GM21529 (cell line): ENCODE measurements at regions not wholly inside any gene's neighbourhood (a gene's known extent, or its start where the extent isn't known, plus 50 kb on each side); places are given as distances from the start of the nearest gene placed in this dataset.

ENCODE experiments used
- ATAC-seq: cut with Tn5 transposase; IDR thresholded peaks from one replicate; pipeline ENCODE4 v1.9.1; 2021; ENCODE audit not compliant: unreplicated experiment

DNA sequence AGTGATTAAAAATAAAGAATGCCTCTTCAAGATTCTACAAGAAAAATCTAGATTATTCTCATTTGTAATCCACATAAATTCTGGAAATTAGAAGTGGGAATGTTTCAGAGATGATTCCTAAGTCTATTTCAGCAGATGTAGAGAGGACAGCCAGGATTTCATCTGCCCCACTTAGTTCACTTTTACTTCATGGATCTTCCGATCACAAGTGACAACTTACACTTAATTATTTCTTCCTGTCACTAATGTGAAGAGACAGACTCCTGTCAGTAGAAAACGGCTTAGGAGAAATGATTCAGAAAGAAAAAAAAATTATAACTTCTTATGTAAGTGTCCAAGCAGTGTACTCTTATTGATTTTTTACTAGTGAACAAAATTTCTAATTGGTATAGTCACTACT is 368.2 kb upstream of the SMIM30 start:
- no peak for ATAC-seq

DNA sequence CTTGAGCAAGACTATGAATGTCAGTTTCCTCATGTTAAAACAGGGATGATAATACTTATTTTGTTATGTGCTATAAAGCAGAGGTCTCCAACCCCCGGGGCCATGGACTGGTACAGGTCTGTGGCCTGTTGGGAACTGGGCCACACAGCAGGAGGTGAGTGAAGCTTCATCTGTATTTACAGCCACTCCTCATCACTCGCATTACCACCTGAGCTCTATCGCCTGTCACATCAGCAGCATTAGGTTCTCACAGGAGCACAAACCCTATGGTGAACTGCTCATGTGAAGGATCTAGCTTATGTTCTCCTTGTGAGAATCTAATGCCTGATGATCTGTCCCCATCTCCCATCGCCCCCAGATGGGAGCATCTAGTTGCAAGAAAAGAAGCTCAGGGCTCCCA is 365.3 kb upstream of the SMIM30 start:
- no peak for ATAC-seq

DNA sequence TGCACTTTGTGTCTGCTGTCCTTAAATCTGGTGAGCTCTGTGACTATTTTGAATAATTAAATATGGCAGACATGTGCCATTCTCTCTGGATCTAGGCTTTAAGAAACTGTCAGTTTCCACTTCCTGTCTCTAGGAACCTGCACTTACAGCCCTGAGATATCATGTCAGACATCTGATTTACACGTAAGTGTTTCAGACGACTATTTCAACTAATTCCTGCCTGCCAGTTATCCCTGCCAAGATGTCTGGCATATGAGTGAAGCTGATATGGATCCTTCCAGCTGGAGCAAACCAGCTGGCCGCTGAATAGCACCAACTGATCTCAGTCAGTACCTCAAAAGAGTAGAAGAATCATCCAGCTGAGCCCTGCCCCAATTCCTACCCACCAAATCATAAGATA is 362.2 kb upstream of the SMIM30 start:
- ATAC-seq, result no peak

DNA sequence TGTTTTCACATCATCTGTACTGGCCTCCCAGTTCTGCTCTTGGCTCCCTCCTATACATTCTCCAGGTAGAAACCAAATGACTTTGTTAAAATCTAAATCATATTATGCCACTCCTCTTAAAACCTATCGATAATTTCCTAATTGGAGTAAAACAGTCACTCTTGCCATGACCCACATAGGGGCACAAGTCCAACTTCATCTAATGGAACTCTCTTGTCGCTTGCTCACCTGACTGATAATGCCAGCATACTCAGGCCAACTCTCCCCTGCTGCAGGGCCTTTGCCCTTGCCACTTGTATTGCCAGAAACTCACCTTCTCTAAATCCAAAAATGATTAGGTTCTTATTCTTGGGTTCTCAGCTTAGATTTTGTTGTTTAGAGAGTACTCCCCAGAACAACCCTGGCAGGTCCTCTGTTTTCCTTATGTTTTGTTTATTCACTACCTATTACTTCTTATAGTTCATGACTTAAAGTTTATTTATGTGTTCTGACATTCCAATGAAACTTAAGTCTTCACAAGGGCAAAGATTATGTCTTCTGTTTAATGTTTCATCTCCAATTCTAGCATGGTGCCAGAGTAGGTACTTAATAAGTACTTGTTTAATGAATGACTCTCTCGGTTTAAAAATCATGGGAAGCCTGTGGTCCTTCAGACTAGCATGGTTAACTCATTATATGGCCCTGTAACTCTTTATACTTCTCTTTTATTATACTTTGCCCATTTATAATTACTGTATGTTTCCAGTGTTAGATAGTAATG is 345.9 kb upstream of the SMIM30 start:
- no peak for ATAC-seq

DNA sequence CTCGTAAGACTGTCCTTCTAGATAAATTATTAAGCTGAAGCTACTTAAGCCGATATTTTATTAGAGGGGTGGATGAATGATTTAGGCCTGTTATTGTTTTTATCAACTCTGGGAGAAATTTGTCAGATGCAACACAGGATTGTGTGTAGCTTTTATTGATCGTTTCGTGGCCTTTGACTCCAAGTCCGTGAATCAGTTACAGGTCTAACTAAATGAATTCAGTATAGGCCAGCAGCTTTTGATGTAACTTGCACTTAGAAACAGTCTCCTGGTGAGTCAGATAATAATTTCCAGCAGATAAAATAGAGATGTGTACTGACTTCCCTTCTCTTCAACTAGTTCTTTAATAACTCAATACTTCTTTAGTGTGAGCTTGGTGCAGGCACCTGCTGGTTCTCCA is 341.7 kb upstream of the SMIM30 start:
- no peak for ATAC-seq

DNA sequence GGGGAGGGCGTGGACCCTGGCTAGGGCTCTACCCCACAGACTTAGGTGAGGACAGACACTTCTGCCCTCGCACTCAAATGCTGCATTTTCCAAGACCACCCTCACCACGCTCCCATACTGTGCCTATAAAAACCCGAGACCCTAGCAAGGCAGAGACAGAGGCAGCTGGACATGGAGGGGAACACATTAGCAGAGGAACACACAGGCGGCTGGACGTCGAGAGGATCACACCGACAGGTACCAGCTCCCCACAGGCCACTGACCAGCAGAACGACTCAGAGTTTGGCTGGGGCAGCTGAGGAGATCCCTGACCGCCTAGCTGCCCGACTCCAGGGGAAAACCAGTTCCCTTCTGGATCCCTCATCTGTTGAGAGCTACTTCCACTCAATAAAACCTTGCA is 338.2 kb upstream of the SMIM30 start:
- no peak for ATAC-seq

DNA sequence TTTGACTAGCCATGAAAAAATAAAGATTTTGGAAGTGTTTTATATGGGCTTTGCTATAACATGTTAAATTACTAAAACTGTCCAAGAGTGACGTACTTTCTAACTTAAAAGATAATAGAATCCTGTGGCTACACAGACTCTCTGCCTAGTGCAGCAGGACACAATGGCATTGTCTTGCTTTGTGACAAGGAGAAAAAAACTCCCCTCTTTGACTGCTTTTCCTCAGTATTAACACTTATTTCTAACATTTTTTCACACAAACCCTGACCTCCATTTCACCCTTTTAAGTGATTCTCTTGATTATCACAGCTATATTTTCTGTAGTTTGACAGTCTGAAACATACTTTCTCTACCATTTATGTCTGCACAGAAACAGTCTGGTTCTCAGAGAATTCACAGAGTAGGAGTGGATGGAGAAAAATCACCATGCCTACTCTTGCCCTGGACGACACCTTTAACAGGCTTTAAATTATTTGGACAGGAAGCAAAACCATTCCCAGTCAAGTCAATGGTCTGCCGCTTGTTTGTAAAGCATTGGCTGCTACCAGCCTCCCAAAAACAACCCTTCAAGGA is 336.3 kb upstream of the SMIM30 start:
- ATAC-seq, result no peak

DNA sequence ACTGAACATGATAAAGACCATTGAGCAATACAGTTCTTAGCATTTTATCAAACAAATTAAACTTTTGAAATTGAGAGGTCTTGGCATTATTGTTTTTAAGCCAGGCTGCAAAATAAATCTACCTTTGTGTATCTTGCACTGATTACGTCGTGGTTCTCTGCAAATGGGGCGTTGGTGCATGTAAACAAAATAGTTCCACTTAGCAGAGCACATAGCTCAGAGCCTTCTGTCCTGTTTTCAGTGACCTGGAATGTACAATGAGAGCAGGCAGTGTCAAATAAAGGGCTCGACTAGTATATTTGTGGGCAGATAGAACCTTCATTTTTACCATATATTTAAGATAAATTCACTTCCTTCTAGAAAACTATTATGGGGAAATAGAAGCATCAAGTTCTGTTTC is 333.9 kb upstream of the SMIM30 start:
- no peak for ATAC-seq

DNA sequence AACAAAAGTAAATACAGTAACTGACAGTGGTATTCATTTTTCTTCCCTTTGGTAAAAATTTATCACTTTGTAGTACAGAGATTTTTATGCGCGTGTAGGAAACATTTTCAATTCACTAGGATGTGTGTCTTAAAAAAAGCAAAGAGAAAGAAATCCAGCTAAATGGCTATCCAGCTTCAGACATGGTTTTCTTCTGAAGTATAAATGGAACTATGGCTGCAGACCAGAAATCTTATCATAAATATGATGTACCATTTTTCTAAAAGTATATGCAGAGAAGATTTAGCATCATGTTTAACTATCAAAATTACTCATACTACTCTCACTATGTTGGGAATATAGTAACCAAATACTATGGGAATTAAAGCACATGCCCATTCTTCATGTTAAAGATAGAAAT is 328.4 kb upstream of the SMIM30 start:
- ATAC-seq, result no peak

DNA sequence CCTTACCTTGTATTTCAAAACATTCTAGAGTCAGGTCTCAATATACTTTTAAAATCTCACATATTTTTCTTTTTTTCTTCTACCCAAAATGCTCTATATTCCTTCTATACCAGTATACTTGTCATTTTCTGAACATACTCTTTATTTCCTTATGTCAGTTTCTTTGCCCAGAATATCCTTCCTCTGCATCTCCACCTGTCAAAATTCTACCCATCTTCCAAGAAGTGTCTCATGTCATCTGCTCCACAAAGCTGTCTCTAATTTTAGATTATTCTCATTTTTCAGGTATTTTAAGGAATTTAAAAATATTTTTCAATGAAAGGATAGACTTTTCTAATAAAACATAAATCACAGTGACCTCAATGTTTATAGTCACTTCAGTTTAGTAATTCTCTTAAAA is 328.0 kb upstream of the SMIM30 start:
- no peak for ATAC-seq

DNA sequence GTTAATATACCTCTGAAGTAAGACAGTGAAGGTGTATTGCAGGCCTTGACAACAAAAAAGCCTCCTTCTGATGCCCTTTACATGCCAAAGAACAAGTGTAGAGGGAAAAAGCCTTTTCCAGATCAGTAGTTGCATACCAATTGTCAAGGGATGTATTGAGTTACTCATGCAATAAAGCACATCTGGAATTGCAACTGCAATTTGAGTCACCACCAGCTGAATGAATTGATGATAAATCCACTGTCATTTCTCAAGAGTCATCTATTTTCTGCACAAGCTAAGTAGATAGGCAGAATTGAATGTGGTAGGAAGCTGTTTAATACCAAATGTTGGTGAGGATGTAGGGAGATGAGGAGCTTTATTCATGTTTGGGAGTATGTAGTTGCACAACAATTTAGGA is 325.9 kb upstream of the SMIM30 start:
- no peak for ATAC-seq

DNA sequence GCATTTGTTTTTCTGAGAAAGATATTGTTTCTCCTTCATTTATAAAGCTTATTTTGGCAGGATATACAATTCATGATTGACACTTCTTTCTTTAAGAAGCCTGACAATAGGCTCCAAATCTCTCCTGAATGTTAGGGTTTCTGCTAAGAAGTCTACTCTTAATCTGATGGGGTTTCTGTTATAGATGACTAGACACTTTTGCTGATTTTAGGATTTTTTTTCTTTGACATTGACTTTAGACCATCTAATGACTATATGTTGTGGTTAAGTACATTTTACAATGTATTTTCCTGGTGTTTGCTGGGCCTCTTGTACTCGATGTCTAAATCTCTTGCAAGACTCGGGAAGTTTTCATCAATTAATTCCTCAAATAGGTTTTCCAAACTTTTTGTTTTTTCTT is 321.8 kb upstream of the SMIM30 start:
- no peak for ATAC-seq

DNA sequence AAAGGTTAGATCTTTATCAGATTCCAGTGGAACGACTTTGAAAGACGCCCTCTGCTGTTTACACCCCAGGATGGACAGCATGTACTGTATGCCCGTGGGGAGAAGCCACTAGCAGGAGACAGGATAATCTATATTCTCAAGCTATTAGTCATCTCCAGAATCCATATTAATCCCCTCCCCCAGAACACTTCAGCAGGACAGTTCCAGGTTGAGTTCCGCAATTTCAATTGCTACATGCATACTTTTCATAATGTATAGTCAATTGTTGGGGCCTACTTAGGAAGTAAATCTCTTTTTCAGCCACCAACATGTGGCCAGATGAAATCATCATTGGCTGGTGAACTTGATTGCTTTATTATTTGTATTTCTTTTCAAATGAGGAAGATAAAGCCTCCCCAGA is 313.1 kb upstream of the SMIM30 start:
- ATAC-seq, result no peak

DNA sequence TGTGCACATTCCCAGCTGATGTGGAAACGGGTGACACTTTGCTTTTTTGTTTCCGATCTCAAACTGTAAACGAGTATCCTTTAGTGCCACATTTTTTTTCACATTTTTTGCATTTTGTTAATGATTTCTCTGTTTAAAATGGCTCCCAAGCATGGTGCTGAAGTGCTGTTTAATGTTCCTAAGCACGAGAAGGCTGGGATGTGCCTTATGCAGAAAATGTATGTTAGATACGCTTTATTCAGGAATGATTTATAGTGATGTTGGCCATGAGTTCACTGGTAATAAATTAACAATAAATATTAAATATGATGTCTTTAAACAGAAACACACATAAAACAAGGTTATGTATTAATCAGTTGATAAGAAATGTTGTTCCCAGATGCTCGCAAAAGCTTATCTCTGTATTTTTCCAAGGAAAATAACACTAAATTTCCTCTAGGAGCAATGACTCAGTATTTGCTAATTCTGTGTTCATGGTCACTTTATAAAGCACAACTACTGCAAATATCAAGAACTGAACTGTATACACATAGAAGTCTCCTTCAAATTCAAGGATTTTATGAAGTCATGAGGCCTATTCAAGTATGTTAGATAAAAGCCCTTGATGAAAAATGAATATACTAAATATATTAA is 305.9 kb upstream of the SMIM30 start:
- ATAC-seq, result no peak

DNA sequence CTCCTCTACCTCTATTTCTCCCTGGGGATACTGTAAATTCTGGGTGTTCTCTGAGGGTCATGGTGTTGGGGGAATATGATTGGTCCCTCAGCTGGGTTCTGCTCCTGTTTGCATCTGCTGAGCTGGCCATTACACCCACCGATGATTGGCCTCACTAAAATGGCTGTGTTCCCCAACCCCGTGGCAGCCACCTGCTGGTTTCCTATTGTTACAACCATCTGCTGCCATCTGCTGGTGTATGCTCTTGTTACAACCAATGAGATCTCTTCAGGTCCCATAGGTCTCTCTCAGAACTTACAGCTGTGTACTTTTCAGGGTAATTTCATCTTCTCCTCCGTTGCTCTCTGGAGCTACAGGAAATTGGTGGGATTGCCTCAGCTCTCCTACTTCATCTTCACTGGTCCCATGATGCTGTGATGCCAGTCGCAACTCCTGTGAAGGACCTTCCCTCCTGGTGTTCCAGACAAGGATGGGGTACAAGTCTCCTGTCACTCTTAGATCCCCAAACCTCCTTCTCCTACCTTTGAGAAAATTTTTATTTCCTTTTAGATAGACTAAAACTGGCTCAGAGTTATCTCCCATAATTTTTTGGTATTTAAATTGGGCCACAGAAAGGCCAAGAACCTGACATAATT is 303.5 kb upstream of the SMIM30 start:
- ATAC-seq, result peak; percentile 100

DNA sequence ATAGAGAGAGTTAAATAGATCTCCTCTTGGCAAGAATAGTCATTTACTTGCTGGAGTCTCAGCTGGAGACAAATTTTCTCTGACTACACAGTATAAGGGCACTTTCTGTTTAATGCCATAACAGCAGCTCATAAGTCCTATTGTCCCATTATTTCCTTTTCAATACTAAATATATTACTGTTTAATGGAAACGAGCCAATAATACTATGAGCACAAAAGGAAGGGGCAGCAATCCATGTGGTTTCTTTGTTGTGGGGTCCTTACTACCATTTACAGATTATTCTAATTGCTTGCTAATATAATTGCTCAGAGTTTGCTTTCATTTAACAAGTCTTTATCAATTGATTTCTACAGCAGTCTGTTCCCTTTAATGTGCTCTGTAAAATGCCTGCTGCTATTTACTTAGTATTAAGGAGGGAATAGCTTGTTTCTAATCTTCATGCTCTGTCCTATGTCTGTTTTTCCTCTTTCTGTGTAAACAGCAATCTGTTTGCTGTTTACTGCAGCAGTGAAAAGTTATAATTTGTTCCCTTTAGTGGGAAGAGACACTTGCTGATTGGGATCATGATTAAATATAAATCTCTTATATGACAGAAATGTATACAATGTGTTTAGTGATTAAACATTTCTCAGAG is 296.2 kb upstream of the SMIM30 start:
- no peak for ATAC-seq

DNA sequence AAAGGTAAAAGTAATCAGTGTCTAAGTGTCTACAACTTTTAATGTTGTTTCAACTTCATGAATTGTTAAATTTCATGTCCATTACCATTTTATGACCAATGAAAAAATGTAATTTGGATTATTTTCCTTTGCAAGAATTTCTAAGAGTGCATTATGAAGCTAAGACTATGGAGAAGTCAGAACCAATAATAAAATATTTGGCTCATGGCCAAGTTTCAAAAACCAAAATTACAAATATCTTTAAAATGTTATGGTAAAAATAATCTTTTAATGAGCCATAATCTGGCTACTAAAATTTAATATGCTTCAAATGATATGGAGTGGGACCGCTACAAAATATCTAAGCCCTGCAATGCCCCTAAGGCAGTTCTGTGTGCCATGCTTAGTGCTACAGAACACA is 294.1 kb upstream of the SMIM30 start:
- no peak for ATAC-seq

DNA sequence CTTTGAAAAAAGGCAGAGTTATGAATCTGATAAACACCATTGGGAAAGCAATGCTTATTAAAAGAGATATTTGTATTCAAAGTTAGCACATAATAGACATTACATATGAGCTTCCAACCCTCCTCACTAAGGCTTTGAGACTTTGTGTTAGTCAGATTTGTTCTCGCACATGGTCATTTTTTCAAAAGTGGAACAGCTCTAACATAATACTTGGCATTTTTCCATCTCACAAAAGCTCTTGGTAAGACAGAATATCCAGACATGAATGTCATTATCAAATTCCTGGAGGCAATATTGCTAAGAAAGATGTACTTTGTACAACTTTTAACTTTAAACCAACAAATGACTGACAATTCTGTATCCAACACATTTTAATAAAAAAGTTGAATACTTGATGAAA is 292.4 kb upstream of the SMIM30 start:
- ATAC-seq, result no peak

DNA sequence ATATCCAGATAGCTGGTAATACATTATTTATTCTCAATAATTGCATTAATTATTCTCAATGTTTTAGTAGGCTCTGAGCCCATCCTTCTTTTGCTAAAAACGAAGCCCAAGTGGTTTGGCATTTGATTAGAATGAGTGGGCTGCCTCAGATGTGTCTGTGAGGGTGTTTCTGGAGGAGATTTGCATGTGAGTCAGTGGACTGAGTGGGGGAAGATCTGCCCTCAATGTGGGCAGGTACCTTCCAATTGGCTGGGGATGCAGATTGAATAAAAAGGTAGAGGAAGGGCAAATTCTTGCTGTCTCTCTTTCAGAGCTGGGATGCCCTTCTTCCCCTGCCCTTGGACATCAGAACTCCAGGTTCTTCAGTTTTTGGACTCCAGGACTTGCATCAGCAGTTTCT is 290.6 kb upstream of the SMIM30 start:
- no peak for ATAC-seq

DNA sequence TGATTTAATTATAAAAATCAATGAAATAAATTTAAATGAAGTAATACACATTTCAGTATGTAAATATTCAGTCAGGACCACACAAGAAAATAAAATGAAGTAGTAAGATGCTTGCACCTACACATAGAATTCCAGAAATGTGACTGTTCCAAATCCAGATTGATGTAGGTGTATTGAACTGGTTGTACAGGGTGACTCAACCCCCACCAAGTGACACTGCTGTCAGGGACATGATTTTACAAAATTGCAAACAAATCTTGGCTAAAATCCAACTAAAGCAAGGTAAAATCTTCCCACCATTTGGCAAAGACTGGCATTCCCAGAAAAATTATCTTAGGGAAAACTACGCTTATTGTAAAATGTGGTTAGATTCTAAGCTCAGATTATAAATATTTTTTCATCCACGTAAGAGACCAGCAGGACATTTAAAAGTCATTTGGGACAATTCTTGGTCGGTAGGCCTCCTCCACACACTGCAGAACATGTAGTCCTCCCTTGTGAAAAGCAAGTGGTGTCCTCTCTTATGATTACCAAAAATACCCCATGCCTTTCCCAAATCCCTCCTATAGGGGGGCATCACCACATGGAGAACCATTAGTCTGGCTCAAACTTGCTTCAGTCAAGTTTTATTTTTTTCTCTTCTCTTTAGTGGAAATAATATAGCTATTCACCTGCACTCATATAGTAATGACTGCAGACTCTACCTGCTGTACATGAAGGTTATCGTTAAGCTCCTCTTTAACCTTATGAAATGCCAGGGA is 287.1 kb upstream of the SMIM30 start:
- ATAC-seq, result no peak

DNA sequence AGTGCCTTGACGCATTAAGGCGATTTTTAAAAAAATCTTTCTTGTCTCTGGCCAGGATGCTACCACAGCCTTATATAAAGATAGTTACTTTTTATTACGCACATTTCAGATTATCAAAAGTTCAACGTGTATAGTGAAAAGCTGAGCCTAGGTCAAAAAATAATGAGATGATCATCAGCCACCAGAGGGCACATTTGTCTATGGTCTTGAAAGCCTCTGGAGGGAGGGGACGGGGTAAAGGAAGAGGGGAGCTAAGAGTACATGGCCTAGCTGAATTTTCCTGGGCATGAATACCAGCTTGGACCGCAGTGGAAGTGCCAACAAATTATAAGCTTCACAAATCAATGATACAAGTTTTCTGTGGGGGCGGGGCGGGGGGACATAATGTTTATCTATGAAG is 285.9 kb upstream of the SMIM30 start:
- no peak for ATAC-seq
